D721Med (cell line): ENCODE measurements at regions not wholly inside any gene's neighbourhood (a gene's known extent, or its start where the extent isn't known, plus 50 kb on each side); places are given as distances from the start of the nearest gene placed in this dataset.
"Not testable (repeated sequence)": the region's sequence is repeated elsewhere in the genome, so short reads cannot be mapped to it uniquely, and the experiment has no call there.

ENCODE experiments used
- DNase-seq: peaks from one replicate; pipeline ENCODE4 v3.0.0; 2011; ENCODE audit warnings: low spot score; ENCODE audit not compliant: insufficient read length
- FAIRE-seq: peaks from 2 replicates; lab custom pipeline; 2011; peaks lifted over from hg19 to GRCh38; lab: Jason Lieb, UNC
- CTCF ChIP-seq: IDR thresholded peaks from 2 replicates; pipeline ENCODE4 v1.5.1; 2012; ENCODE audit warnings: mild to moderate bottlenecking, control low read depth; ENCODE audit not compliant: insufficient read depth; ENCODE audit errors: missing control alignments

GRCh38 chr5:53169933-53170332 lies 60.4 kb upstream of the MOCS2 start:
- FAIRE-seq: no peak
- DNase-seq: no peak
- TF ChIP-seq CTCF: no peak

GRCh38 chr5:53170746-53171349 lies 61.3 kb upstream of the MOCS2 start:
- DNase-seq: no peak
- peak; percentile 55 for TF ChIP-seq CTCF
- FAIRE-seq: no peak

GRCh38 chr5:53172073-53172472 lies 62.5 kb upstream of the MOCS2 start:
- not testable (repeated sequence) for FAIRE-seq, DNase-seq

GRCh38 chr5:53172630-53173029 lies 63.1 kb upstream of the MOCS2 start:
- DNase-seq: no peak
- TF ChIP-seq CTCF: no peak
- no peak for FAIRE-seq

- FAIRE-seq: no peak
- TF ChIP-seq CTCF: no peak
- no peak for DNase-seq
Measured at GRCh38 chr5:53173083-53173482, 63.5 kb upstream of the MOCS2 start.

- no peak for DNase-seq
- no peak for TF ChIP-seq CTCF
- FAIRE-seq: no peak
Measured at GRCh38 chr5:53178830-53179229, 69.3 kb upstream of the MOCS2 start.

GRCh38 chr5:53179691-53180090 lies 70.1 kb upstream of the MOCS2 start:
- DNase-seq (no peak), FAIRE-seq (no peak)
- TF ChIP-seq CTCF: no peak

- FAIRE-seq (no peak), DNase-seq (no peak)
- no peak for TF ChIP-seq CTCF
Measured at GRCh38 chr5:53180538-53180937, 71.0 kb upstream of the MOCS2 start.
